UCSD-AML1 (cell line): ENCODE measurements at regions not wholly inside any gene's neighbourhood (a gene's known extent, or its start where the extent isn't known, plus 50 kb on each side); places are given as distances from the start of the nearest gene placed in this dataset.

ENCODE experiments used
- DNase-seq: peaks from one replicate; lab custom pipeline; 2025; ENCODE audit not compliant: unreplicated experiment; lab: John Stamatoyannopoulos, UW

DNA sequence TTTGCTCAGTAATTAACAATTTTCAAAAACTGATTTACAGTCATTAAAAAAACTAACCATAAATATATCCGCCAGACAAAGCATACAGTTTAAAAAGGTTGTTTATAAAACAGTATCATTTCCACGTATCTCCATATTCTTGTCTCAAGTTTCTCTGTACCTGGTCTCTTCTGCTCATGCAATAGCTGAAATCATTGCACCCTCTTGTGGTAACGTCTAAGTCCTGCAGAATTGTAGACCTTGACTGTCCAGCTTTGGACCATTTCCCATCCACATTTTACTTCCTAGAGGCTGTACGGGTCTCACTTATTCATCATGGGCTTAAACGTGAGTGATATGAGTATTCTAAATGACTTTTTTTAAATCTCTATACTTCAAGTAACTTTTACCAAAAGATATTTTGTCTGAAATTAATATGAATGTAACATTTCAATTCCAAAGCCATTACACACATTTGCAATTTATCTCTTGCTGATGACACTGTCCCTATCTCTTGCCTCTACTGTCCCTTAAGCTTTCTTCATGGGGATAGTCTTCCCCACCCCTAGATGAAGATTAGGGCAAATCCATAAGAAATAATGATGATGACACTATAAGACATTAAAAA, 118.5 kb downstream of the BTC start:
- no peak for DNase-seq

DNA sequence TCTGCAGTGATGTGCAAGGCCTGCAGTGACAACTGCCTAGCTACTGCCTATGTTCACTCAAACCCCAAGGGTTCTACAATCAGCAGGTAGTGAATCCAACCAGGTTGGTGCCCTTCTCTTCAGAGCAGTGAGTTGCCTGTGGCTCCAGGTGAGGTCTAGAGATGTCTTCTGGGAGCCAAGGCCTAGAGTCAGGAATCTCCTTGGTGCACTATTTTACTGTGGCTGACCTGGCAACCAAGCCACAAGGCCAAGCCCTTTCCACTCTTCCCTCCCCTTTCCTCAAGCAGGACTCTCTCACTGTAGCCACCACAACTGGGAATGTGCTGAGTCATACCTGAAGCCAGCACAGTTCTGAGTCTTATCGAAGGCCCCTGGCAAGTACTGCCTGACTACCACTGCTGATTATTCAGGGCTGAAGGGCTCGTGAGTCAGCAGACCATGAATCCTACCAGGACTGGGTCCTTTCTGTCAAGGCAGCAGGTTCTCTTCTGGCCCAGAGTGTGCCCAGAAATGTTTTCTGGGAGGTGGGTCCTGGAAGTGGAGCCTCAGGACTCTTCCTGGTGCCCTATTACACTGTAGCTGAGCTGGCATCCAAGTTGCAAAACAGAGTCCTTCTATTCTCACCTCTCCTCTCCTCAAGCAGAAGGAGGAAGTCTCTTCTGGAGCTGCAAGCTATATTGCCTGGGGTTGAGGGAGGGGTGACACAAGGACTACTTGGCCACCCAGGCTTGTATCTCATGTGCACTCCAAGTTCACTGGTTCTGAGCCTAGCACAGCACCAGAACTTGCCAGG, 111.6 kb downstream of the BTC start:
- peak; percentile 56 for DNase-seq

DNA sequence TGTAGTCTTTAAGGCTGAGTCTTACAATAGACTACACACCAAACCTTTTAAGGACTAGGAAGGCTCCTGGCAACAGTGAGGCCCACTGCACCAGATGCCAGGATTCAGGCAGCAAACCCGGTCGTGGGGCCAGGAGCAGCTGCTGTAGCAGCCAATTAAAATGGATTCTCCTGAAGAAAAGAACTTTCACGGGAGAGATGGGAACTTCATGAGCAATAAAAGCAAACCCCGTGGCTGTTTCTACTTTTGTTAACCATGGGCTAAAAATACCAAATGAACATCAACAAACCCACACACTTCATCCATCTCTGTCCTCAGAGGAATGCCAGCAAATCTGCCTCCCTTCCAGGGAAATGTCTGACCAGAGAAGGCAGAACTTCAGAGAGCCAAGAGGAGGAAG, 101.4 kb downstream of the BTC start:
- no peak for DNase-seq
